ENCODE measurements at regions not wholly inside any gene's neighbourhood (a gene's known extent, or its start where the extent isn't known, plus 50 kb on each side); places are given as distances from the start of the nearest gene placed in this dataset.

- TF ChIP-seq EZH2 (IDR thresholded peaks at IDR 0.05; ENCODE audit: borderline replicate concordance, insufficient read depth, low read length, poor library complexity, severe bottlenecking) (no peak), POLR2AphosphoS5 (IDR thresholded peaks at IDR 0.05) (no peak), CTCF (IDR thresholded peaks at IDR 0.05; ENCODE audit: poor library complexity, severe bottlenecking) (no peak), SMC3 (conservative IDR thresholded peaks at IDR 0.05; ENCODE audit: poor library complexity) (no peak), EP300 (conservative IDR thresholded peaks at IDR 0.05; ENCODE audit: poor library complexity, severe bottlenecking) (no peak), TAF1 (IDR thresholded peaks at IDR 0.05; ENCODE audit: low read depth) (no peak), MXI1 (conservative IDR thresholded peaks at IDR 0.05; ENCODE audit: poor library complexity, severe bottlenecking) (no peak), REST (IDR thresholded peaks at IDR 0.05; ENCODE audit: borderline replicate concordance) (no peak), RAD21 (conservative IDR thresholded peaks at IDR 0.05) (no peak)
Observed at GRCh38 chr3:69538281-69538680, 152.4 kb upstream of the FRMD4B start.

Measured in neural cell (in vitro differentiated cells).